T-helper 2 cell (primary cell): ENCODE measurements at regions not wholly inside any gene's neighbourhood (a gene's known extent, or its start where the extent isn't known, plus 50 kb on each side); places are given as distances from the start of the nearest gene placed in this dataset.

ENCODE experiments used
- DNase-seq, 5 experiments: peaks; one replicate each; pipeline versions ENCODE4 v3.0.0 to v3.0.0-alpha.2; 2012 to 2022

- peak in 1 of 5 experiments; percentile 37 for DNase-seq
Measured at GRCh38 chr2:42928692-42929545, 136.5 kb upstream of the HAAO start.

DNA sequence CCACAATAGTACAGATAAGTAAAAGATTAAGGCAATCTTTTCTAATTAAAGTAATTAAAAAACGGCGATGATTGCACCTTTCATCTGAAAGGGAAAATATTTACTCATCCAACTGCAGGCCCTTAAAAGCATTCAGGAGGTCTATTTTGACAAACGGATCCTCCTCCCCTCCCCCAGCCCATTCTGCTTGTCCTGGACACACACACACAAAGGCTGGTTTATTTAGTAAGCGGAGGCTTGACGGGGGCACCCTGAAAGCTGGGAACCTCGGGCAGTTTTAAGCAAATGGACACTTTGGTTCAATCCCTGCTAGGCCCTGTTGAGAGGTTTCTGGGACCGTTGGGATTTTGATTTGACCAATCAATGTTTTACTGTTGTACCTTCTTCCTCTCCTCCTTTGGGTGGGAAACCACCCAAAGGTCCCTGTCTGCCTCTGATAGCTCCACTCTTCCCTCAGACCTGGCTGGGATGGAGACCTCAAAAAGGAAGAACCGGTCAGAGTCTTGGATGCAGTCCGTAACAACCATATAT, 135.8 kb upstream of the HAAO start:
- no peak for DNase-seq

GRCh38 chr2:42927334-42928160, 135.2 kb upstream of the HAAO start:
- DNase-seq = no peak

DNA sequence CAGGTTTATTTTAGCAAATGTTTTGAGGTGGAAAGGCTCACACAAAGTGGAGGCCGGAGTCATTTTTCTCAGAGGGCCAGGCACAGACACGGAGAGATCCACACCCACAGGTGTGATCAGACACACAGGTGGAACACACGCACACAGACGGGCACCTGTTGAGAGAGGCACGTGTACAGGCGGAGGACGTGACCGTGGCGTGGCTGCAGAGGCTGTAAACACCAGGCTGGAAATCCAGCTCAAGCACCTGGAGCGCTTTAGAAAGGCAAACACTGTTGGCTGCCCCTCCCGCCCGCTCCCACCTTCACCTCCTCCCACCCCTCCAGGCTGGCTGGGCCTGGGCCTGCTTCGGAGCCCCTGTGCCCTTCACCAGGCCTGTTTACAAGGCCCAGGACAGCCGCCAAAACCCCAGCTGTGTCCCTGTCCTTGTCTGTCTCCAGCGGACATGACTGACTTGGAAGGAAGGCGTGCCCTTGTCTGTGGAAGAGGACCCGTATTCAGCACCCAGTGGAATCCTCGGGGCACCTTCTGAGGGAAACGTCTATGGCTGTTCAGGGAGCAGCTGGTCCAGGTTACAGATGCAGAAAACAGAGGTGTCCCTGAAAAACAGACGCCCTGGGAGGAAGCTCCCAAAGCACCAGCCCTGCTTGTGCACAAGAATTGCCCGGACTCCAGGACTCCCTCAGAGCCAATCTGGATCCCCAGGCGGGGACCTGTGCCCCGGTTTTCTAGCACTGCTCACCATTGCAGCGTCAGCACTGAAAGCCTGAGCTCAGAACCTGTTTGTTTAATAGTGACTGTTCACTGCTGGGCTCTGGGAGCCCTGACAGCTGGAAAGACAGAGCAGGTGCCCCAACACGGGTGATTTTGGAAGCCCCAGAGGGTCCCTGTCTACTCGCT, 134.3 kb upstream of the HAAO start:
- DNase-seq = no peak

- DNase-seq = no peak
Measured at GRCh38 chr2:42925742-42926433, 133.5 kb upstream of the HAAO start.

DNA sequence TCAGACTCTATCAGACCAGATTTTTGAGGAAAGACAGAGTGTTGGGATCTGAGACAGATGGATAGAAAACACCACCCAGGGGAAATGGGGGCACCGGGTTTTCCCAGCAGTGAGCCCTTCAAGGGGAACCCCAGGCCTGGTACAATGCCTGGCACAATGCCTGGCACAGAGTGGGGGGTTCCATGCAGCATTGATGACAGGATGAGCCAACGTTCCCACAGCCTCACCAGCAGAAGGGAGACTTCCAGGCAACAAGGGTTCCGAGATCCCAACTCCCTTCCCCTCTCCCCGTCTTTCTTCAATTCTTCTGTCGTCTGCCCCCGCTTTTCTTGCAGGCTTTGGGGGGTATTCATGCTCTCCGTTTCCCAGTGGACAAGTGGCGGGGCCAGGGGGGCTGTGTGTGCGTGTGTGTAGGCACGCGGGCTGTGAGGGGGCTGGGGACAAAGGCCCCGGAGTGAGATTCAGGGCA, 132.1 kb upstream of the HAAO start:
- no peak for DNase-seq

DNA sequence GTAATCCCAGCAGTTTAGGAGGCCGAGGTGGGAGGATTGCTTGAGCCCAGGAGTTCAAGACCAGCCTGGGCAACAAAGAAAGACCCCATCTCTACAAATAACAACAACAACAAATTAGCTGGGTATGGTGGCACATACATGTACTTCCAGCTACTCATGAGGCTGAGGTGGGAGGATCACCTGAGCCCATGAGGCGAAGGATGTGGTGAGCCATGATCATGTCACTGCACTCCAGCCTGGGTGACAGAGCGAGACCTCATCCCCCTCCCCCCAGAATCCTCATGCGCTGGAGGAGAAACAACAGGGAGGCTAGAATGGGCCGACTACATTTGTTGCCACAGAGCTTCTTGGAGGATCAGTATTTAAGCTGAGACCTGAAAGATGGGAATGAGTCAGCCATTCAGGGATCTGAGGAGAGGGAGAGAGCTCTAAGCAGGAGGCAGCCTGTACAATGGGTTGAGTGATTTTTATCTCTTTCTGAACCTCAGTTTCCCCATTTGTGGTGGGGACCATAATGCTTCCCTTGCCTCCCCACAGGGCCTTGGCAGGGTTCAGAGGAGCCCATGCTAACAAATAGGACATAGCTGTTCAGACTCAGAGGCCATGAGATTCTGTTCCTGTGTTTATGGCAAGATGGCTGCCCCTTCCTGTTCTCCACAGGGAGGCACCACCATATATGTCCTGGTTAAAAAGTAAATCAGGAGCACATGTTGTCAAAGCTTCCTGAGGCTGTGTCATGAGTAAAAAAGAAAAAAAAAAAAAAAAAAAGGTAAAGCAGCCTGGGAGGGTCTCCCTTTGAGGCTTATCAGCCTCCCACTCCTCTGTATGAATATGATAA, 131.4 kb upstream of the HAAO start:
- no peak for DNase-seq

DNA sequence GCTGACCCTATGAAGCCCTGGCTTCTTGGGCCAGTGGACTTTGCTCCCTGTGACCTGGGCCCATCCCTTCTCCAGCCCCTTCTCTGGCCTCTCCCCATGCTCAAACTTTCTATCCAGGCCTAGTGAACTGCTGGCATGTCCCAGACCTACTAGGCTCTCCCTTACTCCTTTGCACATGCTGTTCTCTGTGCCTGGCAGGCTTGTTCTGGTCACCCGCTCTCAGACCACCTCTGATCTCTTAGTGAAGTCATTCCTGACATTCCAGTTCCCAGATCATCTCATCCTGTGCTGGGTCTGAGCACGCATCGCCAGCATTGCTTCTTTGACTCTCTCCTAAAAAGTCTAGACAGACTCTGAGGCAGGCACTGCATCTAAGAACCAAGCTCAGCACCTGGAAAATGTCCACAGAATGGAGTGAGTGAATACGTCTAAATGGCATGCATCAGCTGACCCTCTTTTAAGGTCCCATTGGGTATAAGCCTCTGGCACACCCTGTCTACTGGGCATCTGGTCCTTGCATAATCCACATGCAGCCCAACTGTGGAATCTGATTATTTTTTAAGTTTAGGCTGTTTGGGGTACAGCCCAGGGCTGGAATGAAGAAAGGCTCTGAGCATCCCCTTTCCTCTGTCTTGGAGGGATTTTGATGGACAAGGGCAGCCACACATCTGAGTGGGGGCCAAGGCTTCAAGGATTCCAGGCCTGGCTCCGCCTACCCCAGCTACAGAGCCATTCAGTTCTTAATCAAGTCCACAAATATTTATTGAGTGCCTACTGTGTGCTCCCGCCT, 130.6 kb upstream of the HAAO start:
- DNase-seq = no peak

DNA sequence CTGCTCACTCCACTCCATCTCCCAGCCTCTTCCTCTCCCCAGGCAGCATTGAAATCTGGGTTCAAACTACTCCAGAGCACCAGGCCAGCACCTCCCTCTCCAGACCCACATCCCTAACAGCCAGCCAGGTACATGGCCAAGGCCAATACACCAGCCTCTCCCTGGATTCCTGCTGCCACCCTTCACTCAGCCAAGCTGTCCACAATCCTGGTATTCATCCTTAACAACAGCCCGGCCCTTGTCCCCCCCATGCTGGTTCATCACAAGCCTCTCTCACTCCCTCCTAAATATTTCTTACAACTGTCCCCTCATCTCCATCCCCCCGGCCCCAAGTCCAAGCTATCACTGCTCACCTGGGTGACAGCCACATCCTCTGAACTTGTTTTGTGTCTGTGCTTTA, 129.9 kb upstream of the HAAO start:
- DNase-seq = no peak

GRCh38 chr2:42921721-42922120, 129.3 kb upstream of the HAAO start:
- no peak for DNase-seq

DNA sequence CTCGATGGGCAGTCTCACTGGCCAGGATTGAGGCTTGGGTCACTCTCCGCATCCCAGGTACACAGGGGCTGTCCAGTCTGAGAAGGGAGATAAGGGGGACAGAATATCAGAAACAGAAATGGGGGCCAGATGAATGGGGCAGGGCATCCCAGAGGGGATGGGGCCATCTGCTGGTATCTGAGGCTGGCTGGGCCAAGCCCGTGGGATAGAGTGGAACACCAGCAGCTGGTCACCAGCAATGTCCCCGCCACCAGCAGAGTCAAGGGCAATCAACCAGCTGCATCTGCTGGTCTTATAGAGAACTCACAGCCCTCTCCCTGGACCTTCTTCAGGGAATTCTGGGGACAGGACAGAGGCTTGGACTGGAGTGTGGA, 128.8 kb upstream of the HAAO start:
- DNase-seq = no peak

DNA sequence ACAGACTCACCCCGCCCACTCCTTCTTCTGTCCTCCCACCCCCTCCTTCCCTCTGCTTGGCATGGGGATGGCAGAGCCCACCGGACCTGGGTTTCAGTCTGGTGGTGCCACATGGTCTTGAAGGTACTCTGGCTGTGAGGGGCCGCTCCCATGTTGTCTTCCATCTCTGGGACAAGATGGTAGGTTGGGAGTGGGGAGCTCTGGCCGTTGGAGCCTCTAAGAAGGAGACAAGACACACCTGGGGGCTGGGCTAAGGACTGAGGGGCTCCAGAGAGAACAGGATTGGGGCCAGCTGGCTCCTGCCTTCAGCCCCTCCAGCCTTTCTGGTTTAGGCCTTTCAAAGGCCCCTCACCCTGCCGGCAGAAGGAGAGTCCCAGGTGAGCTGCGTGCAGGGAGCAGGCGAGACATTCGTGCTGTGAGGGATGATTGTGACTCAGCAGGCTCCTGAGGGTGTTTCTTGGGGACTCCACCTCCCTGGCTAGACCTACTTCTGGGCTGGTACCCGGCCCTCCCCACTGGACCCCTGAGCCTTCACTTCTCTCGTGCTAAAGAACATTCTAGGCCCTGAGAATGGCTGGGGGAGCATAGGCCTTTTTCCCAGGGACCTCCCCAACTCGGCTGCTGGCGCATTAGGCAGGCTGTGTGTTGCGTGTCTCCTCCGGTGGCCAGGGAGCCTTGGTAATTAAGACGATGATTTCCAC, 128.2 kb upstream of the HAAO start:
- no peak for DNase-seq

DNA sequence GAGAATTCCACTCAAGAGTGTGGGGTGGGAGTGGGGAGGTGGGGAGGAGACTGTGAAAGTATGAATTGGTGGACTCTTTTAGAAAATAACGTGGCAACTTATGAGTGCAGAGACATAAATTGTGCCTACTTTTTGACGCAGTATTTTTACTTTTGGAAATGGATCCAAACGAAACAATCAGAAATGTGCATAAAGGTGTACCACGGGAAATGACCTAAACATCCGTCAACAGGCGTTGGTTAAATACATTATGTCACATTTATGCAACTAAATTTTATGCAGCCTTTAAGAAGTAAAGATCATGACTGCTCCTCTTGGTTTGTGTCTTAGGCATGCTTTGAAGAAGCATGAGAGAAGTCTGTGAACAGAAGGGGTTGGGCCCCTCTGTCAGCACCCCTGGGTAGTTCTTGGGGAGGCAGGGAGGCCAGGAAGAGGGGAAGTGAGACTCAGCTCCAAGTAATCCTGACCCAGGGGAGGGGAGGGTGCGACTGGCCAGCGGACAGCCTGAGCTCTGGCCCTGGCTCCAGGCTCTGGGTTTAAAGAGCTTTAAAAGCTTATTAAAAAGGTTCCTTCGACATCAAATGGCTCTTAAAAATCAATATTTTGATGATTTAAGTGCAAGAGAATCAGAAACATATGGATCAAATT, 126.4 kb upstream of the HAAO start:
- no peak for DNase-seq

DNA sequence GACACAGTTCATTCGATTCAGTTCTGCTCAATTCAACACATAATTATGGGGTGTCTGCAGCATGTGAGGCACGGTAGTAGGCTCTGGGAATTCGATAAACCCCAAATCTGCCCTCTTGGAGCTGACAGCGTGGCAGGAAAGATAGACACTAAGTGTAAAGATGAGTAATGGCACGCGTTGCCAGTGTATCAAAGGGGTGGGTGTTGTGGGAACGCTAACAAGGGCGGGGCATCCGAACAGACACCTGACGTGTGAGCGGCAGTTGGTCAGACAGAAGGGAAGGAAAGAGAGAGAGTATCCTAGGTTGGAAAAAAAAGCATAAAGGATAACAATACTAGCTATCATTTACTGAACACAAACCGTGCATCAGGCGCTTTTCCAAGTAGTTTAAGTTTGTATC, 125.7 kb upstream of the HAAO start:
- DNase-seq = no peak

DNA sequence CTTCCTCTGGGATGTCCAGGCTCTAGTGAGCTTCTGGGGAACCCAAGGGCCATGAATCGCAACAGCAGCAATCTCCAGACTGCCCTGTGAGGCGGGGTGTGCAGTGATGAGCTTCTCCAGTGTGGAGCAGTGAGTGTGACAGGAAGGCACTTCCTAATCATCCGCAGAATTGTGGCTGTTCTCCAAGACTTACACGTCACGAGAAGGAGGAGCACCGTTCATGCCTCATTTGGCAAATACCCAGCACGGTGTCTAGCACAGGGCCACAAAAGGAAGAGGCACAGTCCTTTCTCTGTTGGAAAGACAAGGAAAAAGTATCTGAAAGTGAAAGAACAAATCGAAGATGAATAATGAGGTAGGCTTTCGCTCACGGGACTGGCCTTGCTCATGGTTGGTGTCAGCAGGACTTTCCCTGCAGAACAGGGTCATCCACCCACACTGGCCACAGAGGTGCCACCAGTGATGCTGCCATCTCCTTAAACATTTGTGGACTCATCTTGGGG, 125.1 kb upstream of the HAAO start:
- DNase-seq = no peak

DNA sequence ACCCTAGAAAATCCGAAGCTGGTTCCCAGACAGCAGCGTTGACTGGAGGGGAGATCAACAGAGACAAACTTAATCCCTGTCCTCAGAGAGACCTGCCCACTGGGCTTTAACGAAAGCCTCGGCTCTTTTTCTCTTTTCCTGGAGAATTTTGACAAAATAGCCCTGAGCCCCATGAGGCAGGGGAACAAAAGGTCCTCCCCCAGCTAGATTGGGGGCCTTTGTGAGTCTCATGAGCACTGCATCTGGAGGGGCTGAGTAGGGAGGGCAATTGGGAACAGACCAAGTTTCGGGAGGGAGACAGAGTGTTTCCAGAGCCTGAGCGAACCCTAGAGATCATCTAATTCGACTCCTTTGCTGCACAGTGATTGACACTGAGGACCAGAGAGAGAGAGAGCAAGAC, 123.9 kb upstream of the HAAO start:
- no peak for DNase-seq

- DNase-seq = no peak
Measured at GRCh38 chr2:42914860-42915259, 122.5 kb upstream of the HAAO start.

GRCh38 chr2:42914314-42914713, 121.9 kb upstream of the HAAO start:
- no peak for DNase-seq
